ENCODE measurements at regions not wholly inside any gene's neighbourhood (a gene's known extent, or its start where the extent isn't known, plus 50 kb on each side); places are given as distances from the start of the nearest gene placed in this dataset.

GRCh38 chr6:150683320-150683719, 83.6 kb downstream of the PLEKHG1 start:
- Histone ChIP-seq H3K27ac (ENCODE audit: poor library complexity, severe bottlenecking) (no peak overlapping the region), H3K9me3 (ENCODE audit: severe bottlenecking) (no peaks in the 10 kb centered on the region), H3K4me3 (ENCODE audit: severe bottlenecking) (no peak overlapping the region), H3K4me1 (ENCODE audit: insufficient read depth, poor library complexity, severe bottlenecking) (no peaks in the 10 kb centered on the region), H3K27me3 (ENCODE audit: insufficient read depth, poor library complexity, severe bottlenecking) (no peaks in the 10 kb centered on the region), H3K36me3 (ENCODE audit: low read depth) (no peaks in the 10 kb centered on the region)
- DNase-seq (ENCODE audit: low spot score) = no peak
- ATAC-seq (ENCODE audit: low read depth) = no peak
- no peak for TF ChIP-seq CTCF (IDR thresholded peaks at IDR 0.05; ENCODE audit: poor library complexity, severe bottlenecking)

GRCh38 chr6:150684161-150684560, 84.5 kb downstream of the PLEKHG1 start:
- H3K9me3 ChIP-seq (ENCODE audit: severe bottlenecking) = no peaks in the 10 kb centered on the region
- no peaks in the 10 kb centered on the region for H3K4me1 ChIP-seq (ENCODE audit: insufficient read depth, poor library complexity, severe bottlenecking)
- no peak for DNase-seq (ENCODE audit: low spot score)
- no peak overlapping the region for H3K27ac ChIP-seq (ENCODE audit: poor library complexity, severe bottlenecking)
- no peak for TF ChIP-seq CTCF (IDR thresholded peaks at IDR 0.05; ENCODE audit: poor library complexity, severe bottlenecking)
- H3K4me3 ChIP-seq (ENCODE audit: severe bottlenecking) = no peak overlapping the region
- no peaks in the 10 kb centered on the region for H3K27me3 ChIP-seq (ENCODE audit: insufficient read depth, poor library complexity, severe bottlenecking)
- ATAC-seq (ENCODE audit: low read depth) = no peak
- no peaks in the 10 kb centered on the region for H3K36me3 ChIP-seq (ENCODE audit: low read depth)

- TF ChIP-seq CTCF (IDR thresholded peaks at IDR 0.05; ENCODE audit: poor library complexity, severe bottlenecking) = no peak
Observed at GRCh38 chr6:150684714-150685459, 85.2 kb downstream of the PLEKHG1 start.

DNA sequence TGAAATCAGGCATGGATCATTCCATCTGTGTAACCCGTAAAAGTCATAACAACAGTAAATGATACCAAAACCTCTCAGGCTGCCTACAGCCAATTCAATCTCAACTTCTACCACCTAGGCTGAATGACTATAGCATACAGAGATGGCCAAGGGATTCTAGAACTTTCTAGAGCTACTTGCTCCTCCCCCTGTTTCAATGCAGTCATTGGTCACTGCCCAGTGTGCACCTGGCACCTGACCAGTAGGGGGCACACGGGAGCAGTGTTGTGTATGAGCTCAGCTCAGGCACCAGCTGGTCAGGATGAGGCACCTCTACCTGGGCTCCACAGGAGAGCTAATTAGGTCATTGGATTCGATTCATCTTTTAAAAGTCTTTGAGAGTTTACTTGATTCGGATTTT, 86.2 kb downstream of the PLEKHG1 start:
- Histone ChIP-seq H3K9me3 (ENCODE audit: severe bottlenecking) (no peaks in the 10 kb centered on the region), H3K4me1 (ENCODE audit: insufficient read depth, poor library complexity, severe bottlenecking) (no peaks in the 10 kb centered on the region), H3K27me3 (ENCODE audit: insufficient read depth, poor library complexity, severe bottlenecking) (no peaks in the 10 kb centered on the region), H3K4me3 (ENCODE audit: severe bottlenecking) (no peak overlapping the region), H3K36me3 (ENCODE audit: low read depth) (no peaks in the 10 kb centered on the region), H3K27ac (ENCODE audit: poor library complexity, severe bottlenecking) (no peak overlapping the region)
- ATAC-seq (ENCODE audit: low read depth) (peak; percentile 46; the same call in 1 of the 3 replicates), DNase-seq (ENCODE audit: low spot score) (no peak)
- peak; percentile 48 for TF ChIP-seq CTCF (IDR thresholded peaks at IDR 0.05; ENCODE audit: poor library complexity, severe bottlenecking)

More at GRCh38 chr6:150684714-150685459, 85.2 kb downstream of the PLEKHG1 start:
- no peaks in the 10 kb centered on the region for H3K27me3 ChIP-seq (ENCODE audit: insufficient read depth, poor library complexity, severe bottlenecking)
- no peaks in the 10 kb centered on the region for H3K36me3 ChIP-seq (ENCODE audit: low read depth)
- ATAC-seq (ENCODE audit: low read depth) (no peak), DNase-seq (ENCODE audit: low spot score) (no peak)
- no peaks in the 10 kb centered on the region for H3K4me1 ChIP-seq (ENCODE audit: insufficient read depth, poor library complexity, severe bottlenecking)
- H3K4me3 ChIP-seq (ENCODE audit: severe bottlenecking) = no peak overlapping the region
- no peaks in the 10 kb centered on the region for H3K9me3 ChIP-seq (ENCODE audit: severe bottlenecking)
- H3K27ac ChIP-seq (ENCODE audit: poor library complexity, severe bottlenecking) = no peak overlapping the region

GRCh38 chr6:150686566-150686965, 86.9 kb downstream of the PLEKHG1 start:
- Histone ChIP-seq H3K4me3 (ENCODE audit: severe bottlenecking) (no peak overlapping the region), H3K36me3 (ENCODE audit: low read depth) (no peaks in the 10 kb centered on the region), H3K9me3 (ENCODE audit: severe bottlenecking) (no peaks in the 10 kb centered on the region), H3K27me3 (ENCODE audit: insufficient read depth, poor library complexity, severe bottlenecking) (no peaks in the 10 kb centered on the region), H3K27ac (ENCODE audit: poor library complexity, severe bottlenecking) (no peak overlapping the region), H3K4me1 (ENCODE audit: insufficient read depth, poor library complexity, severe bottlenecking) (no peaks in the 10 kb centered on the region)
- DNase-seq (ENCODE audit: low spot score) (no peak), ATAC-seq (ENCODE audit: low read depth) (no peak)
- no peak for TF ChIP-seq CTCF (IDR thresholded peaks at IDR 0.05; ENCODE audit: poor library complexity, severe bottlenecking)
